ENCODE measurements at regions not wholly inside any gene's neighbourhood (a gene's known extent, or its start where the extent isn't known, plus 50 kb on each side); places are given as distances from the start of the nearest gene placed in this dataset.
"Not testable (repeated sequence)": the region's sequence is repeated elsewhere in the genome, so short reads cannot be mapped to it uniquely, and the experiment has no call there.

DNA sequence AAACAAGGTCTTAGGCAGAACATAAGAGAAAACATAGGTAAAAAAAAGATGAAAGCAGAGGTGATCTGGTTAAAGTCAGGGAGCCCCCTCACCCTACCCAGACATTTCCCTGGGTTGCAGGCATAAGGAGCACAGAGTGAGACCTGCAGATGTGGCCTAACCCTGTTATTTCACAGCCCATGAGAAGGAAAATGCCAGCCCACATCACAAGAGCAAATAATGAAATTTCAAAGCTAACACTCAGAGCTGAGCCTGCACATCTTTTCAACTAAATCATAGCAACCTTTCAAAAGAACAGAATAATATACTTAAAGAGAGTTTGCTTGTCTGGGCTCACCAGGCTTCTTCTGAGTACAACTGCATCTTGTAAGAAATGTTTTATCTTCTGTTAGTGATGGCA lies 295.4 kb downstream of the RPAP3 start:
- no peak for DNase-seq (ENCODE audit: low spot score)

DNA sequence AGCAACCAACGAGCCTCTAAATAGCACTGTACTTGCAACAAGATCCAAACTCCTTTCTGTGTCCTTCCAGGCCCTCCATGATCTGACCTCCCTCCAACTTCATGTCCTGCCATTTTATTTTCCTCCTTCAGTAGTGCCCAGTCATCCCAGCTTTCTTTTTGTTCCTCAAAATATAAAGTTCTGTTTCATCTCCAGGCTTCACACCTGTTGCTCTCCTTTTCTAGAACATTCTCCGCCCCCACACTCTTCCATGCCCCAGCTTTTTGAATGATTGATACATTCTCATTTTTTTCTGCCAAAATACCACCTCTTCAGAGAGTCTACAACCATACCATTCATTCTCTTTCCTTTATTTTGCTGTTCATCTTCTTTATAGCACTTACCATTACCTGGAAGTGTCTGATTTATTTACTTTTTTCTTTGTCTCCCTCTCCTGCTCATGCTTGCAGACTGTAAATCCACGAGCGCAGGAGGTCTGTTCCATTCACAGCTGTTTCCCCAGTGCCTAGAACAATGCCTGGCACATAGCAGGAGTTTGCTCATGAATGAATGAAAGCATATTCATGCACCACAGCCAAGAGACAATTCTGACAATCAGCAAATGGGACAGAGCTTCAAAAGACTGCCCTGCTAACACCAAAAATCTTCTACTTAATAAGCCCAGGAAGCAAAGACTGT lies 296.4 kb downstream of the RPAP3 start:
- DNase-seq (ENCODE audit: low spot score) = no peak

GRCh38 chr12:47408171-47408871 lies 297.5 kb downstream of the RPAP3 start:
- DNase-seq (ENCODE audit: low spot score) = no peak

DNA sequence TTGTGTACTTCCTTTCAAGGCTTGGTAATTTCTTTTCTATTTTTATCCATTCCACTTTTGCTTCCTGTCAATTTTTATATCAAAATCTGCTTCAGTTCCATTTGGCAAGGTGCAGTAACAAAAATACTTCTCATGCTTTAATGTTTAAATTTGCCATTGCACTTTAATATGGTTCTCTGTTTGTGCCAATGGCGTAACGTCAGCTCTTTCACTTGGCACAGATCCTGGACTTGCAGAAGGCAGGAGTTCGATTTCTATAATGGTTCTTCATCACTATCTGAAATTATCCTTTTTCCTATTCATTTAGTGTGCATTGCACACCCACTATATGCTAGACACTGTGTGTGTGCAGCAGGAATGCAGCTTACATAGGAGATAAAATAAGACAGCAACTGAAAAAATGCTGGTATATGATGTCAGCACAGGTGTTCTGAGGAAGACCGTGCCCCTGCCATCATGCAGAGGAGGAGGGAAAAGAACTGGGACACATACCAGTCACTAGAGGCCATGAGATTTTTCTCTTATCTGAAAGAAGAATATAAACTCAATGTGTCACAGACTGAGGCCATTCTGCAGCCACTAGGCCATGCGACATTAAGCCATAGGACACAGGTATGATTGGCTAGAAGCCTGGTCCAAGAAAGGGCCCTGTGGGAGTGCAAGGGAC lies 298.2 kb downstream of the RPAP3 start:
- no peak for DNase-seq (ENCODE audit: low spot score)

DNA sequence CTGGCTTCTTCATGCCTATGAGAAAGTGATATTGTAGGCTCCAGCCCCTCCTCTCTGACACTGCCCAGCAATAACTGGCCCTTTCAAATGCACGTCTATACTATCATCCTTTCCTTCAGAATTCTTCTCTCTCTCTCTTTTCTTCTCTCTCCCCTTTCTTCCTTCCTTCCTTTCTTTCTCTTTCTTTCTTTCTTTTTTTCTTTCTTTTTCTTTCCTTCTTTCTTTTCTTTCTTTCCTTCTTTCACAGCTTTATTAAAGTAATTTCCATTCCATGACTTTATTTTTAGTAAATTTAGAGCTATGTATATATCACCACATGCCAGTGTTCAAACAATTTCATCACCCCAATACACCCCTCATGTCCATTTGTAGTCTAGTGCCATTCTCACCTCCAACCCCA lies 302.1 kb downstream of the RPAP3 start:
- DNase-seq (ENCODE audit: low spot score) = no peak

- DNase-seq (ENCODE audit: low spot score) = not testable (repeated sequence)
Observed at GRCh38 chr12:47401196-47401595, 304.6 kb downstream of the RPAP3 start.

- DNase-seq (ENCODE audit: low spot score) = no peak
Observed at GRCh38 chr12:47400266-47400665, 305.6 kb downstream of the RPAP3 start.

- no peak for DNase-seq (ENCODE audit: low spot score)
Observed at GRCh38 chr12:47397664-47398281, 308.1 kb downstream of the RPAP3 start.

GRCh38 chr12:47396902-47397663 lies 308.7 kb downstream of the RPAP3 start:
- DNase-seq (ENCODE audit: low spot score) = no peak

DNA sequence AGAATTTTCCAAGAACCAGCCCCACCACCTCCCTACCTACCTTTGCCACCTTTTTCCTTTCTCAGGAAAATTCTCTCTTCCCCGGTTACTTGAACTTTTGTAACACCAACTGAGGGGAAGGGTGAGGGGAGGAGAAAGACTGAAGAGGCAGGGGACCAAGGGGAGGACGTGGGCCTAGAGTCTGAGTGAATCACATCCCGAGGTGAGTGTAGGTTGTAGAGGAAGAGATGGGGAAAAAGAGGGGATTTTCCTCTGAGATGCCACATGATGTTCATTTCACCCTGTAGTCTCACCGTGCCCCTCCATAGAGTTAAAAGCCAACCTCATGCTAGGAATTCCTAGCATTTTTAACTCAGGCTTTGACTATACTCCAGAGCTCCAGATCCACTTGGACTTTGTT lies 311.8 kb downstream of the RPAP3 start:
- DNase-seq (ENCODE audit: low spot score) = no peak

DNA sequence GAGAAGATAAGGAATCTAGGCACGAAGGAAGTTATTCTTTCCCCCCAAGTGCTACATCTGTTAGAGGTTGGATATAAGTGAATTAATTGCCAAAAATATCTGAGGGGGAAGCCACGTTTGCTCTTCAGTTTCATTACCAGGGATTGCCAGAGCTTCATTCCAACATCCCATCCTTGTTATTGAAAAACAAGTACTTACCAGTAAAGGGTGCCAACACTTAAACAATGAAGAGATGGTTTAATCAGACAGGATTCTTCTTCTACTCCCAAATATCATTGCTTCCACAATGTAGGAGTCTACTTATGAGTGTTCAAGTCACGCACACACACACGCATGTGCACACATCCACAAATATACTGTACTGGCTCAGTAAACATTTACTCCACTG lies 312.4 kb downstream of the RPAP3 start:
- no peak for DNase-seq (ENCODE audit: low spot score)

DNA sequence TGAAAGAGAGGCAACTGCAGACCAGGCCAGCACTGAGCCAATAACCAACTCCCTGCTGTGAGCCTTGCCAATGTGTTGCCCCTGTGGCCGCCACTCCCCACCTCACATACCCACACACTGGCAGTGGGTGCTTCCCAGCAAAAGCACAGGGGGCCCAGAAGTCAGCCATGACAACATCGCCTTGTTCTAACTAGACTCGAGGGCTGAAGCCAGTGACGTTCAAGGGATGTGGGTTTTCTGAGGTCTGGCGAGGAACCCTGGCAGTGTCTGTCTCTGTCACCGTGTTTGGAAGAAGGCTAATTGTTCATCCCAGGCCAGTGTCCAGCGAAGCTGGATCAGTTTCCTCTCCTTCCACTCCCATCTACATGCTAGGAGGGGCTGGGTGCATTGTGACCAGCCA lies 311.8 kb upstream of the AMIGO2 start:
- DNase-seq (ENCODE audit: low spot score) = no peak

DNA sequence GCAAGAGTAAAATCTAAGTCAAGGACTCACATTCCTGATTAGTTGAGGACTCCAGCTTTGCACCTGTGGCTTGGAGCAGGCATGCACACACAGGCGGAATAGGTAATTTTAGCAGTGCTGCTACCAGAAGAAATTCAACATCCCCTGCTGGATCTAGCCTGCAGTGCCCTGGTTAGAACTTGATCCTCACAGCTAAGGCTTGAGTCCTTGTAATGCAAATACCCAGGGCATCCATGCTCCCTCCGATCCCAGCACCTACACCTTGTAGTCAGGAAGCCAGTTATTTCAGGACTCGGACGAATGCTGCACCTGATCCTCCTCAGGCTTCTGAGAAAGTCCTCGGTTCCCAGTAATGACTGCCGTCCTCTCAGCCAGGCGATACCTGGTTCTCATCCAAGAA lies 309.0 kb upstream of the AMIGO2 start:
- DNase-seq (ENCODE audit: low spot score) = no peak

DNA sequence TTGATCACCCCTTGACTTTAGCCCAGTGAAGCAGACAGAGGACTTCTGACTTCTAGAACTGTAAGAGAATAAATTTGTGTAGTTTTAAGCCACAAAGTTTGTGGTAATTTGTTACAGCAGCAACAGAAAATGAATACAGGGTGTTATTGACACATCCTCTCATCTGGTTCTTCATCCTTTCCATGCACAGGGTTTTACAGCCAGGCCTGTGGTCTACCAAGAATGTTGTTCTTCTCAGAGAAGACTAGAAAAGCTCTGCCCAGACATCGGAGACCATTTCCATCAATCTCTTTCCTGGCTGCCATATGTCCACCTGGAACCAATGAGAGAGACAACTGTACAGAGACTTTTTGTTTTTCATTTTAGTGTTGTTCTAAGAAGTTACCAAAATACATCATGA lies 308.2 kb upstream of the AMIGO2 start:
- no peak for DNase-seq (ENCODE audit: low spot score)

- no peak for DNase-seq (ENCODE audit: low spot score)
Observed at GRCh38 chr12:47385653-47386052, 305.9 kb upstream of the AMIGO2 start.

DNA sequence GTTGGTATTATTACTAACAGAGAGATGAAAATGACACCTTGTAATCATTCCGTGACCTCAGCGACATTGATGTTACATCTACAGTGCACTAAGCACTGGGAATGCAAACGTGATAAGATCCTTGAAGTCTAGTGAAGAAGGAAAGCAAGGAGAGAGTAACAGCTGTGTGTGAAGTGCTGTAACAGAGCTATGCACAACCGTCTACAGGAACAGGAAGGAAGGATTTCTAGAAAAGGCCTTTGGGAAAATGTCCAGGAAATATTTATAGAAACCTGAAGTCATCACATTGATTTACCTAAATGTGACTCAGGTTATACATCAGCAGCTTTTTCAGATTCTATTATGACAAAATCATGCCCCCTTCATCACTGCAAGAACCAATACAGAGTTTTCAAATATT lies 304.2 kb upstream of the AMIGO2 start:
- no peak for DNase-seq (ENCODE audit: low spot score)

DNA sequence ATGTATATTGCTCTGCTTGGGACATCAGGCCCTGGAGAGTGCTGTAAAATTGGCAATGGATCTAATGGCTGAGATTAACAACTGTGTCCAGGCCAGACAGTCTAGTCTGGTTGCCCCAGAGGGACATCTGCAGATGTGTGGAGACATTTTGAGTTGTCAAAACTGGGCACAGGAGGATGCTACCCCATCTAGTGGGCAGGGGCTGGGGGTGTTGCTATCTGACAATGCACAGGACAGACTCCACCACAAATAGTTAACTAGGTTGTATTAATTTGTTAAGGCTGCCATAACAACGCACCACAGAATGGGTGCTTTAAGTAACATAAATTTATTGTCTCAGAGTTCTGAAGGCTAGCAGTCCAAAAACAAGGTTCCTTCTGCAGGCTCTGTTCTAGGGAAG lies 302.5 kb upstream of the AMIGO2 start:
- no peak for DNase-seq (ENCODE audit: low spot score)

DNA sequence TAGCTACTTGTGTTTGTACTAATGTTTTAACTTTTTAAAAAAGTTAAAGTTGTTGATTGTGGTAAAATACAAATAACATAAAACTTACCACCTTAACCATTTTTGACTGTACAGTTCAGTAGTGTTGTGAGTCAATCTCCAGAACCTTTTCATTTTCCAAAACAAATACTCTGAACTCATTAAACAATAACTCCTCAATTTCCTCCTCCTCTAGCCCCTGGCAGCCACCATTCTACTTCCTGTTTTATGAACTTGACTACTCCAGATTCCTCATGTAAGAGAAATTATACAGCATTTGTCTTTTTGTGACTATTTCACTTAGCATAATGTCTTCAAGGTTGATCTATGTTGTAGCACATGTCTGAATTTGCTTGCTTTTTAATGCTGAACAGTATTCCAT lies 299.1 kb upstream of the AMIGO2 start:
- DNase-seq (ENCODE audit: low spot score) = no peak

- no peak for DNase-seq (ENCODE audit: low spot score)
Observed at GRCh38 chr12:47378222-47378582, 298.4 kb upstream of the AMIGO2 start.

DNA sequence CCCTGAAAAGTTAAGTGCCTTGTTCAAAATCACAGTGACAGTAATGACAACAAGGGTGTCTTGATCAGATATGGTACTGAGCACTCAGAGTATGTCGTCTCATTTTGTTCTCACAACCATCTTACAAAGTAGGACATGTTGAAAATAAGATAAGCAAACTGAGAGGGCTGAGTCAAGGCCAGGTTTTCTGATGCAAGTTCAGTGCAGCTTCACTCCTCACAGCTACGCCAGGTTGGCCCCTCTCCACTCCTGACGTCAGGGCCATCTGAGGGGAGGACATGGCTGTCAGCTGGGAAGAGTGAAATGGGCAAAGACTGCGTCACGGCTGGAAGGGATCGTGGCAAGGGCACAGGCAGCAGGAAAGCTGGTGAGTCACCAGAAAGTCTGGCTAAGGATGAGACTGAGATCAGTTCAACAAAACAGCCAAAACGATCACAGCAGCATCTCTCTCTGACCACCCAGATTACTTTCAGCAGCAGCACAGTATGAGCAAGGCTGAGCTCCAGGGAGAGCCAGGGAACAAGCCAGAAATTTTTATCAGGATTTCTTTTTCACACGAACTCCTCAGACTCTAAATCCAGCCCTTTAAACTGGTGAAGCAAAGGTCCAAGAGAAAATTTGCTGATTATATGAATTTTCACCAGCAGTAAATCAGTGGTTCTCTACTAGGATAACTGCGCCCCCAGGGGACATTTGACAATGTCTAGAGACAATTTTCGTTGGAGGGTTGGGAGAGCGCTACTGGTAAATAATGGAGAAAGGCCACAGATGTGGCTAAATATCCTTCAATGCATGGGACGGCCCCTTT lies 297.9 kb upstream of the AMIGO2 start:
- DNase-seq (ENCODE audit: low spot score) = peak; percentile 85

GRCh38 chr12:47376927-47377326 lies 297.2 kb upstream of the AMIGO2 start:
- no peak for DNase-seq (ENCODE audit: low spot score)
